Hindlimb muscle (tissue), 1 donor: ENCODE measurements at regions not wholly inside any gene's neighbourhood (a gene's known extent, or its start where the extent isn't known, plus 50 kb on each side); places are given as distances from the start of the nearest gene placed in this dataset.
"Not testable (repeated sequence)": the region's sequence is repeated elsewhere in the genome, so short reads cannot be mapped to it uniquely, and the experiment has no call there.

Source experiments
- DNase-seq: peaks from one replicate; pipeline ENCODE4 v3.0.0-alpha.2; 2013

GRCh38 chr5:34447424-34447823 is 208.7 kb upstream of the RAI14 start:
- no peak for DNase-seq

GRCh38 chr5:34449639-34450038 is 206.5 kb upstream of the RAI14 start:
- no peak for DNase-seq

GRCh38 chr5:34450338-34450737 is 205.8 kb upstream of the RAI14 start:
- DNase-seq = no peak

GRCh38 chr5:34452170-34452828 is 203.8 kb upstream of the RAI14 start:
- no peak for DNase-seq

- DNase-seq = no peak
These were observed 201.0 kb upstream of the RAI14 start for GRCh38 chr5:34455098-34455497.

GRCh38 chr5:34459908-34460307 is 196.2 kb upstream of the RAI14 start:
- DNase-seq = no peak

GRCh38 chr5:34460496-34460895 is 195.6 kb upstream of the RAI14 start:
- no peak for DNase-seq

DNA sequence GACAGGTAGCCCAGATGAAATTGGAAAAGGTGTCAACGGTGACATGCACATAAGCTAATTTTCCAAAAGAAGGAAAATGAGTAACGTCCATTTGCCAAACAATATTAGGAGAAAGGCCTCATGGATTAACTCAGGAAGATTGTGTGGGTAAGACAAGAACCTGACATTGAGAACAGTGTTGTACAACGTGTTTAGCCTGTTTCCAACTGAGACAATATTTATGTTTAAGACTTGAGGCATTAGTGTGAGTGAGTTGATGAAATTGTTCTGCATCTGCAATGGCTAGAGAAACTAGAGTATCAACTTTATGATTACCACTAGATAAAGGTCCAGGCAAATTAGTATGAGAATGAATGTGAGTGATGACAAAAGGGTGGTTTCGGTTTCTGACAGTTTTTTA is 191.3 kb upstream of the RAI14 start:
- no peak for DNase-seq

DNA sequence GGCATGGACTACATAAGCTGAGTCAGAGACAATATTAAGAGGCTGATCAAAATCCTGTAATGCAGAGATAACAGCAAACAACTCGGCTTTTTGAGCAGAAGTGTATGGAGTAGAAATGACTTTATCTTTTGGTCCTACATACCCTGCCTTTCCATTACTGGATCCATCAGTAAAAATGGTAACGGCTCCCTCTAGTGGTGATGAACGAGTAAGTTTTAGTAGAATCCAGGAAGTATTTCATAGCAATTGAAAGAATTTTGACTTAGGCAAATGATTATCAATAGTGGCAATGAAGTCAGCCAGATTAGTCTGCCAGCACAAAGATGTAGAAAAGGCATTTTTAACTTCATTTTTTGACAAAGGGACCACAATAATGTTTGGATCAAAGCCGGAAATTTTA is 190.8 kb upstream of the RAI14 start:
- DNase-seq = peak; percentile 44

DNA sequence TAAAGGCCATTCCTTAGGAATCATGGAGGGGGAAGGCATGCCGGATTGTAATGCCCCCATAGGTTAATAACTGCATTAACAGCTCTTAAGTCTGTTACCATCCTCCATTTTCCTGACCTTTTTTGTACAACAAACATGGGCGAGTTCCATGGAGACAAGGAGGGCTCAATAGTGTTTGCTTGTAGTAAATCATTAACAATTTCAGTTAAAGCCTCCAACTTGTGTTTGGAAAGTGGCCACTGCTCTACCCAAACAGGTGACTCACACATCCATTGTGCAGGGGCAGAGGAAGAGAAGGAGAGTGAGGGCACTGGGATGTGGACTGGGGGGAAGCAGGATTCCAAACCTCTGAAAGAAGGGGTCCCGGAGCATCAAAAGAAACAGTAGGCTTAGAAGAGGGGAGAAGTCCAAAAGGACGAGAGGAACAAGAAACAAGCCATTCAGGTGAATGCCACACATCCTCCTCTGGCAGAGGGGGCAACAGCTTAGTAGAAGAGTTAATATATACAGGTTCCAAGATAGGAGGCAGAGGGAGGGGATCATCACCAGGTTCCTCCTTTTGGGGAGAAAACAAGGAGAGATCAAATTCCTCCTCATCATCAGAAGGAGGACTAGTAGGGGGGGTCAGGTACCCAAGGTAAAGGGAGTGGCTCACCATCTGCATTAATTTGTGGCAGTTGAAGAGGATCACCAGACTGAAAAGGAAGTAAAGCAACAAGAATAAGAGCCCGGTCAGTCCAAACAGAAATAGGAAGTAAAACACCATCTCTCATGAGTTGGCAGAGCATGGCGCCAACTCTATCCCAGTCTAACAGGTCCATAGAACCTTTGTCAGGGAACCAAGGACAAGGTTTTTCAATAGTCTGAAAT is 189.4 kb upstream of the RAI14 start:
- DNase-seq = not testable (repeated sequence)

- DNase-seq = no peak
These were observed 188.7 kb upstream of the RAI14 start for GRCh38 chr5:34467436-34467835.

- not testable (repeated sequence) for DNase-seq
These were observed 188.1 kb upstream of the RAI14 start for GRCh38 chr5:34467984-34468383.

DNA sequence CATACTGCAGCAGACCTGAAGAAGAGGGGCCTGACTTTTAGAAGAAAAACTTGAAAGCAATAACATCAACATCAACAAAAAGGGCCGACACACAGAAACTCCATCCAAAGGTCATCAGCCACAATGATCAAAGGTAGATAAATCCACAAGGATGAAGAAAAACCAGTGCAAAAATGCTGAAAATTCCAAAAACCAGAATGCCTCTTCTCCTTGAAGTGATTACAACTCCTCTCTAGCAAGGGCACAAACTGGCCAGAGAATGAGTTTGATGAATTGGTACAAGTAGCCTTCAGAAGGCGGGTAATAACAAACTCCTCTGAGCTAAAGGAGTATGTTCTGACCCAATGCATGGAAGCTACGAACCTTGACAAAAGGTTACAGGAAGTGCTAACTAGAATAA is 186.2 kb upstream of the RAI14 start:
- DNase-seq = no peak

GRCh38 chr5:34474573-34475021 is 181.5 kb upstream of the RAI14 start:
- peak; percentile 43 for DNase-seq

DNA sequence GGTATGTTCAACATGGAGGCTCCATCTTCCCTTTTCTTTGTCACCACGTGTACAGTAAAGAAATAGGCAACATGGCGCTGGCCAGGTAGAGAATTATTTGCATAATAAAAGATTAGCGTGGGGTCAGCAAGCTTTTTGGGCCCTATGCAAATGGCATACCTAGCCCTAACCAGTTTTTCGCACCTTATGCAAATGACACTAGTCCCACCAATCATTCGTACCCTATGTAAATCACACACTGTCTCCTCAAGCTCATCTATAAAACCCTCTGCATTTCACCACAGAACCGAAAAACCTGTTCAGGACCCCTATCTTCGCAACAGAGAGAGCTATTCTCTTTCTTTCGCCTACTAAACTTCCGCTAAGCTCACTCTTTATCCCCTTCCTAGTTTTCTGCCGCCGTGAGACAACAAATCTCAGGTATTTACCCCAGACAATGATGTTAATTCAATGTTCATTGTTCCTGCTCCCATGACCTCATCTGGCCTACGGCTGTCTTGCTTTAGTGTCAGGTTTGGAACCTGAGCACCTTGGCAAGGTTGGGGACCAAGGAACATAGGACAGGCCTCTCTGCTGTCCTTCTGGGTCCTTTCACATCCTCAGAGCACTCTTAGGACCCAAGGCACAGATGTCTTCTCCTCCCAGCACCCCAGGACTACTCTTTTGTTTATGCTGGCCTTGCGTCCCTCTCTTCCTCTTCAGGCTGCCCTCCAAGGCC is 180.7 kb upstream of the RAI14 start:
- DNase-seq = no peak

- no peak for DNase-seq
These were observed 179.1 kb upstream of the RAI14 start for GRCh38 chr5:34476941-34477565.

GRCh38 chr5:34480810-34481528 is 175.2 kb upstream of the RAI14 start:
- no peak for DNase-seq

- DNase-seq = no peak
These were observed 172.6 kb upstream of the RAI14 start for GRCh38 chr5:34483442-34484033.

DNA sequence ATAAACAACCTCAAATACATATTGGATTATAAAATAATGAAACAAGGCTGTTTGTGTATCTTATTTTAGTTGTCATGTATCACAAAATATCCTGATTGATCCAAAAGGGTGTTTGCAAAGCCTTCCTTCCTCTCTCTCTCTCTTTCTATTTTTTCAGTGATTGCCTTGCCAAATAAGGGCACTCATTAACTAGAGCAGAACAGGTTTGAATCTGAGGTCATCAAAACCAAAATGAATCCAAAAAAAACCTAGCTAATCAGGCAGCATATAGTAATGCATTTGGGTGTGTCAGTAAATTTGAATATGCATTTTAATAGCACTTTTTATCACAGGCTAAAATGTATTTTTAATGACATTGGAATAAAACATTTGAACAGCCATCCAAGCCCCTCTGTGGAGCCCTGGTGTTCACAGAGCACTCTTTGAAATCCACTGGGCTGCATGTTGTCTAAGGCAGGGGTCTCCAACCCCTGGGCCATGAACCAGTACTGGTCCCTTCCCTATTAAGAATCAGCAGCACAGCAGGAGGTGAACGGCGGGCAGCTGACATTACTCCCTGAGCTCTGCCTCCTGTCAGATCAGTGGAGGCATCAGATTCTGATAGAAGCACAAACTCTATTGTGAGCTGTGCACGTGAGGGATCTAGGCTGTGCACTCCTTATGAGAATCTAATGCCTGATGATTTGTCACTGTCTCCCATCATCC is 171.8 kb upstream of the RAI14 start:
- no peak for DNase-seq

DNA sequence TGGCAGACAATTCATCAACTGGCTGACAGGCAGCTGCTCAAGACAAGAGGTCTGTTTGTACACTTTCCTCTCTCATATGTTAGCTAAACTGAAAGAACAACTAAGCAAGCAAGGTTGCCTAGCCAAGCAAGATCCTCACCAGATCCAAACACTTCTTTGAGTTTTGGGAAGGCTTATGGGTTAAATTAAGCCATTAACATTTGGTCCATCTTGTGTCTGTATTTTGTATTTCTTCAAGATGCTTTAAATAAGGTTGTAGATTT is 170.4 kb upstream of the RAI14 start:
- no peak for DNase-seq

DNA sequence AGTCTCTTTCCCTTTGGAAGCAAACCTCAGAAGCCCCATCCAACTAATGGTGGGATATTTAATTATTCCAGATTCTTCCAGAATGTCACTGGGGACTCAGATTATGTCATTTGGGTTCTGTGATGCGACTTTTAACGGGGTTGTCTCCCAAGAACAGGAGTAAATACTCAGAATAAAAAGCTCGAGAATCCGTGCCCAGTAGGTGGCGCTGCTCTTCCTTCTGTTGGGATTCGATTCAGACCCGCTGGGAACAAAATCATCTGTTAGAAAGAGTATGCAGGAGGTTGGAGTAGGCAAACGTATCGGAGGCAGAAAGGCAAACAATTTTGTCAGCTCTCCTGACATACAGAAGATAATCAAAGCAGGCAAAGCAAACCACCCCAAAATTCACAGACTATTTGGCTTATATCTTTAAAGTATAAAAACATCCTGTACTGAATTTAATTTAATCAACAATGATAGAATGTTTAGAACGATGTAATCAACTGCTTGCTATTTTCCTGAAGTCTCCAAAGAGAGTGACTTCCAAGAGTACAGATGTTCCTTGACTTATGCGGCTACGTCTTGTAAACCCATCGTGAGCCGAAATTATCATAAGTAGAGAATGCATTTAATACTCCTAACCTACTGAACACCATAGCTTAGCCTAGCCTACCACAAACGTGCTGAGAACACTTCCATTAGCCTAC is 169.8 kb upstream of the RAI14 start:
- peak; percentile 88 for DNase-seq
